ENCODE measurements at regions not wholly inside any gene's neighbourhood (a gene's known extent, or its start where the extent isn't known, plus 50 kb on each side); places are given as distances from the start of the nearest gene placed in this dataset.
A peak's percentile ranks its signal among the peaks of the same experiment; 100 is the strongest.

GRCh38 chr7:35581605-35582210 lies 113.2 kb downstream of the HERPUD2 start:
- peak; percentile 26 for DNase-seq

DNA sequence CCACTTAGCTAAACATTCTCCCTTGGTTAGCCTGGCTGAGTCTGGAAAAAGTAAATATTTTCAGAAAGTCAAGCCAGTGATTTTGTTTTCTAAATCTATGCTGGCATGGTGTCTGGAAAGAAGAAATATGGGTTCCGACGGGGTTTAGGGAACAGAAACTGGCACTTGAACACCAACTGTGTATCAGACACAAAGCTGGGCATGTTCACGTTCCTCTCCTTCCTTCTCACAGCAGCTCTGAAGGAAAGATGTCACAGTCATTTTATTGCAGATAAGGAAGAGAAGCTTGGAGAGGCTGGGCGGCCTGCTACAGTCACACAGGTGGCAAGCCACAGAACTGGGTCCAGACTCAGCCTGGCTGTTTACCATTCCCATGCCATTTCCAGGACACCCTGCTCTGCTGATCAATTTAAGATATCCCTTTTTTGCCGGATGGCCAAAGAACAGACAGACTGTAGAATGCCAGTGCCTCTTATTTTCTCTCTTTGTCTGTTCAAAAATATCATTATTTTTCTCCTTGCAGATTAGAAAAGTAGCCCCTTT lies 118.8 kb downstream of the HERPUD2 start:
- DNase-seq = no peak

GRCh38 chr7:35571611-35572240 lies 123.2 kb downstream of the HERPUD2 start:
- DNase-seq = no peak

DNA sequence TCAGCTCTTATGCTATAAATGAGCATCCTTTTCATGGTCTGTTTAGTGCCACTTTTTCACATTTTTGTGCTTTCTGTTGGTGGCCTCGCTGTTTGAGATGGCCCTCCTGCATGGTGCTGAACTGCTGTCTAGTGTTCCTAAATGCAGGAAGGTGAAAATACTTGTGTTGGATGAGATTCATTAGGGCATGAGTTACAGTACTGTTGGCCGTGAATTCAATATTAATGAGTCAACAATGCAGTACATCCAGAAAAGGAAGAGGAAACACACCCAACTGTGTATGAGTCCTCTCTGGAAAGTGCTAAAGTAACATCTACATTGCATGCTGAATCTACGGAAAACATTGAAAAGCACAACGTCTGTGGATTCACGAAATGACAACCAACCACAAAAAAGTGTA lies 124.0 kb downstream of the HERPUD2 start:
- DNase-seq = no peak

- DNase-seq = peak; percentile 67
Observed at GRCh38 chr7:35565927-35566326, 129.0 kb downstream of the HERPUD2 start.

DNA sequence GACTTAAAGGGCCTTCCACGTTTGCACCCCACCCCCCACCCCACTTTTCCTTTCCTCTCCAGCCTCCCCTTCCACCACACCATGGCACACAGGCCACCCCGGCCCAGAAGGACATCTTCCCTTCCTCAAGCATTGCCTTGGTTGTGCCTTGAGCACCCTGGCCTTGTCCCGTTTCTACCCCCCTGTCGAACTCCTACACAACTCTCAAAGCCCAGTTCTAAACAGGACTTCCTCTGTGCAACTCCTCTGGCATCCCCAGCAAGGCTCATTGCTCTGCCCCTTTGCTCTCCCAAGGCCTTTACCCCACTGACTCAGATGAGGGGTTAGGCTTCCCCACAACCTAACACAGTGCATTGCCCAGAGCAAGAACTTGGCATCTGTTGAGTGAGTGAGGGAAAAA lies 136.1 kb downstream of the HERPUD2 start:
- no peak for DNase-seq

- DNase-seq = no peak
Observed at GRCh38 chr7:35556515-35557471, 138.1 kb downstream of the HERPUD2 start.

- no peak for DNase-seq
Observed at GRCh38 chr7:35555934-35556333, 139.0 kb downstream of the HERPUD2 start.

GRCh38 chr7:35555386-35555785 lies 139.5 kb downstream of the HERPUD2 start:
- DNase-seq = no peak

DNA sequence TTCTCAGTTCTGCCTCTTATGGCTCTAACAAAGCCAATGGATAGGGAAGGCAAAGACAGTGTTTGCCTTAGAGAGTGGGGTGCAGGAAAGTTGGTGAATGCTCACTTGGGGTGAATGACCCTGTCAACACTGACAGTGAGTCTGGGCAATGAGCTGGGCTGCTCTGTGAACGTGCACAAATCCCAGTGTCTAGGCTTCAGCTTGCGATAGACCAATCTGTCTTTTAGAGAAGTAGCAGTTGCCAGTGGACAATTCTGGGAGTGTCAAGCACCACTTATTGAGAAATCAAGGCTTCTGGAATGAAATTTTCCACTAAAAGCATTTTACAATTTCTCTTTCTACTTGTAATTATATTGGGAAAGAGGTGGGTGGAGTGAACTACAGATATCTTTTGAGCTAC lies 141.4 kb downstream of the HERPUD2 start:
- no peak for DNase-seq

DNA sequence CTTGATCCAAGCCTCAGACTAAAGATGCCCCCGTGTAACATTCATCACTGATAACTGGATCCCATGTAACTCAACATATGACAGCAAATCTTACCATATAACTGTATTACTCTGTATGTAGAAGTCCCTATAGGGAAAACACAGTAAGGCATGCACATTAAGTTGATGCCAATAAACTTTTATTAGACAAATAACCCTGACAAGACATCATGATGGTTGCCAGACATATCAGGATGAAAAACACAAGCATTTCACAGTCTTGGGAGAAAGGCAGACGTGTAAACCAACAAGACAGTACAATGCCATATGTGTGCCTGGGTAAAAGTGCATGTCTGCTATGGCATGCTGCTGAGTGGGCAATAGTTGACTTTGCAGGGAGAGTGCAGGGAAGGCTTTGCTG lies 142.2 kb downstream of the HERPUD2 start:
- no peak for DNase-seq

DNA sequence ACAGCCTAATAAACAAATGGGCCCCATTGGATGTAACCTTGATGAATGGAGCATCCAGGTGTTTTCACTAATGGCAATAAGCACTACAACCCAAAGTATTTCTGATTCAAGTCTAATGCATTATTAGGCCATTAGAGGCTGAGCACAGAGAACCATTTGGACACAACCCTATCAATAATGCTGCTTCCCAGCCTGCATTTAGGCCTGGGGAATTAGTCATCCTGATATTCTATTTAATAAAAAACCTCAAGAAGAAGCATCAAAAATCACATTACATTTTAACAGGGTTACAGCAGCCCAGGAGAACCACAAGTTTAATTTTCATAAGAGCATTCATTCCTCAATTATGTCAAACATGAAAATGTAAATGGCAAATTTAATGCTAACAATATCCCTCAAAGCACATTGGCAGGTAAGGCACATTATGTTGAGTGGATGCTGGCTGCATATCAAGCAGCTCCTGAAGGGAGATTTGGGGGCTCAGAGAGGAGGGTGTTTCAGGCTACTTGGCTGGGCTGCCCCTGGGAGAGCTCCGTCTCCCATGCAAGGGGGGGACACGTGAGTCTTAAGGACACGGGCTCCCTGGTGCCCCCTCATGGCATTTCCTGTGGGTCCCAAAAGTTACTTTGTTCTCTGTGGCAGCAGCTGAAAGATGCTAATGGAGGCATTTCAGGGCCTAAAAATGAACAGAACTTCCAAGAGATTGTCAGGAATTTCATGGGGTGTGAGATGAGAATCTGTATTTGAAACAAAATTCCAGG lies 143.4 kb downstream of the HERPUD2 start:
- no peak for DNase-seq

DNA sequence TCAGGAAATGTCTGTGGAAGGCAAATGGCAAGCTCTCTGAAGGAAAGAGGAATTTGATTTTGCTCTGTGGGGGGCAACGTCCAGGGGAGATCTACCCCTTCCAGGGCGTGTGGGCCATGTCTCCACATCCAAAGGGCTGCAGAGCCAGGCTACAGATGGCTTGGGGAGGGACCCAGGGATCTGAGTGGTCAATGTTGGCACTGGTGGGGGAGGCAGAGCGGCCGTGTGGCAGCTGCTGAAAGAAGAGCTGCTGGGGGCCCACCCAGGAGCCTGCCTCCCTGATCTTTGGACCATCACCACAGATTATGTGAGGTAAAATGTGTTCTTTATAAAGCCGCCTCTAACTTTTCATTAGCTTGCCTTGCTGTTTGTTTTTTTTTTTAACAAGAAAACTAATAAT lies 144.1 kb downstream of the HERPUD2 start:
- no peak for DNase-seq

GRCh38 chr7:35549781-35550180 lies 145.2 kb downstream of the HERPUD2 start:
- DNase-seq = no peak

DNA sequence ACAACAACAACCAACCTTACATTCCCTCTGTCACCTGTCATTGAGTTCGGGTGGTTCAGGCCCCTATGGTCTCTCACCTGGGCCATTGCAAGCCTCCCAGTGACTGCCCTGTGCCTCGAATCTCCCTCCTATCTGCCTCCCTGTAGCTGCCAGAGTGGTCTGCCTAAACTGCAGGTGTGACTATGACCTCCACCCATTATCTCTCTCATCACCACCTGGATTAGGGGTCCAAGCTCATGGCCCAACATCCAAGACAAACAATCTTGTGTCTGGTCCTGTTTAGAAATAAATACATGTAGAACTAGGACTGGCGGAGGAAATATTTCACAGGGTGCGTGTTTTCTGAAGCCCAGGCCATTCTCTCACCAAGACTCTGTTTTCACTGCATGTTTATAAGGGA lies 146.6 kb downstream of the HERPUD2 start:
- no peak for DNase-seq

GRCh38 chr7:35546691-35547429 lies 148.1 kb downstream of the HERPUD2 start:
- DNase-seq = no peak

- no peak for DNase-seq
Observed at GRCh38 chr7:35545831-35546230, 149.1 kb downstream of the HERPUD2 start.

- DNase-seq = no peak
Observed at GRCh38 chr7:35544028-35544742, 150.8 kb downstream of the HERPUD2 start.

- DNase-seq = peak; percentile 67
Observed at GRCh38 chr7:35537067-35538023, 157.6 kb downstream of the HERPUD2 start.

DNA sequence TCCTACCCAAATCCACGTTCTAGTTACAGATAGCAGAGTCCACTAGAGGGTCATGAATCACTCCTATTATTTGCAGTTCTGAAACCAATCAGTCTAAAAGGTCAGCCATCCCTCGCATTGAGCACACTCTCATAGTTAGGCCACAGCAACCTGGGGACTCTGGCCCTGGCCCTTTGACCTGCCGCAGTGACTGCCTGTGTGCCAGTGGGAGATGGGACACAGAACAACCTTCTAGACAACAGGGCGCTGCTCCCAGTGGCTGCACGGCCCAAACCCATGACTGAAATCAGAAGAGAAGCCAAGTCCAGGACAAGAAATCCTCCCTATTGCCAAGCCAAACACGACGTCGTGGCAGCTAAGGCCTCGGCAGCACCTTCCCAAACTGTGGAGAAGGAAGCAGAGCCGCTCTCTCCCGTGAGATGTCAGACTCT lies 158.5 kb downstream of the HERPUD2 start:
- no peak for DNase-seq
